Aorta (tissue), 5 donors: ENCODE measurements at regions not wholly inside any gene's neighbourhood (a gene's known extent, or its start where the extent isn't known, plus 50 kb on each side); places are given as distances from the start of the nearest gene placed in this dataset.

Experiments
- ATAC-seq: fragments of 200-7000 bp; cut with Tn5 transposase; one replicate; pipeline ENCODE4 v1.9.1; 2022; ENCODE audit warnings: moderate library complexity; ENCODE audit not compliant: low FRiP score
- DNase-seq, 2 donors: peaks; one replicate each; pipeline ENCODE4 v3.0.0-alpha.2; 2020
- H3K27ac ChIP-seq, 2 donors: one replicate each; pipeline ENCODE4 v1.5.1; 2013; ENCODE audit warnings: low read length in 2 of 2, mild to moderate bottlenecking in 2 of 2, moderate library complexity in 2 of 2, control low read depth in 1 of 2, inconsistent platforms in 1 of 2, low read depth in 1 of 2
- H3K27me3 ChIP-seq, 2 donors: one replicate each; pipeline ENCODE4 v1.6.1; 2013; ENCODE audit warnings: control low read depth in 1 of 2, low read length in 1 of 2, mild to moderate bottlenecking in 1 of 2, moderate library complexity in 1 of 2; ENCODE audit not compliant: insufficient read depth in 2 of 2, control insufficient read depth in 1 of 2
- H3K36me3 ChIP-seq, 2 donors: one replicate each; pipeline ENCODE4 v1.6.1; 2013; ENCODE audit warnings: control low read depth in 1 of 2, low read length in 1 of 2, mild to moderate bottlenecking in 1 of 2; ENCODE audit not compliant: insufficient read depth in 2 of 2, control insufficient read depth in 1 of 2
- H3K4me1 ChIP-seq, 2 donors: one replicate each; pipeline ENCODE4 v1.6.1; 2013; ENCODE audit warnings: low read length in 2 of 2, control low read depth in 1 of 2, mild to moderate bottlenecking in 1 of 2, moderate library complexity in 1 of 2; ENCODE audit not compliant: insufficient read depth in 2 of 2, control insufficient read depth in 1 of 2
- H3K4me3 ChIP-seq, 2 donors: one replicate each; pipeline ENCODE4 v1.5.1; 2013; ENCODE audit warnings: low read length in 2 of 2, control low read depth in 1 of 2, mild to moderate bottlenecking in 1 of 2
- H3K9me3 ChIP-seq: one replicate; pipeline ENCODE4 v1.6.1; 2013; ENCODE audit warnings: mild to moderate bottlenecking, low read length; ENCODE audit not compliant: control insufficient read depth
- WGBS, 2 donors: extraction: QIAGEN DNeasy Blood & Tissue Kit; methylation state at CpG; one replicate each; pipeline ENCODE4 v1.1.7; 2013; 5-methylcytosine and 5-hydroxymethylcytosine counted together
- intact Hi-C, 2 donors: fragments of 100-400 bp; cut with DNase I; formaldehyde crosslinking; loops; one replicate each; pipeline versions ENCODE4 v1.14.2 to v1.15.0; 2022
- donor health status: healthy with polysubstance abuse.
- donor health status: Bipolar disorder and iron deficiency.
- donor health status: DM: no; HTN: no; CAD: no.
- donor health status: DM: no; HTN: no; CAD: no.
- donor health status: DM: yes; HTN: yes; CAD: no.

DNA sequence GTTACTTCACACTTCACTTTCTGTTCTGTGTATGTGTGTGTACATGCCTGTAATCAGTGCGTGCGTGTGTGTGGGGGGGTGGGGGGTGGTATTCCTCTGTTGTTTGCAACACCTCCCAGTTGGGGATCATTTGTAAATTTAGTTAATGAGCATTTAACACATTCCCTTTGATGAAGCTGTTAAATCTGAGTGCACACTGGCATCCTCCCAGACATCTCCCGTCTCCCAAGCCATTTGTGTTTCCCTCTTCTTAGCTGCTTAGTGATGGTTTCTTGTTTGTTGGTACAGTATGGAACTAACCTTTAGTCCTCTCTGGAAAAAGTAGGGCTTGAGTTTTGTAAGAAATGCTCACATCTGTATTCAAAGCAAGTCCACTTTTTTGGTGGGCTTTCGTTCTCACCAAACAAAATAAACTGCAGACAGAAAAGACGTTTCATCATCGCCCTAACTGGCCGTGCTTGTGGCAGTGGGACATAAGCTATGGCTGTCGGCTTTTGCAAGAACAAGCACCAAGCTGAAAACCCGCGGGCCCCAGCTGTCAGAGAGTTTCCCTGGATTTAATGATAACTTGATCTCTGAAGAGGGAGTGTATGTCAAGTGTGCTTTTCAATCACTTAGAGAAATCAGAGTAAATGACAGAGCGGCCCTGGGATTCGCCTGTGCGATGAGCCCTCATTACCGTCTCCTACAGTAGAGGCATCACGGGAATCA is 54.9 kb upstream of the SASH1 start:
- ATAC-seq (no peak), DNase-seq (no peak)
- Histone ChIP-seq H3K27ac (no peak overlapping the region), H3K27me3 (no peaks in the 10 kb centered on the region), H3K4me1 (no peaks in the 10 kb centered on the region), H3K36me3 (no peaks in the 10 kb centered on the region), H3K9me3 (no peaks in the 10 kb centered on the region), H3K4me3 (no peak overlapping the region)
- WGBS, 2 donors: 83 to 86% methylated on average over 15 of the region's 15 CpGs
- intact Hi-C loops: no loop called here

DNA sequence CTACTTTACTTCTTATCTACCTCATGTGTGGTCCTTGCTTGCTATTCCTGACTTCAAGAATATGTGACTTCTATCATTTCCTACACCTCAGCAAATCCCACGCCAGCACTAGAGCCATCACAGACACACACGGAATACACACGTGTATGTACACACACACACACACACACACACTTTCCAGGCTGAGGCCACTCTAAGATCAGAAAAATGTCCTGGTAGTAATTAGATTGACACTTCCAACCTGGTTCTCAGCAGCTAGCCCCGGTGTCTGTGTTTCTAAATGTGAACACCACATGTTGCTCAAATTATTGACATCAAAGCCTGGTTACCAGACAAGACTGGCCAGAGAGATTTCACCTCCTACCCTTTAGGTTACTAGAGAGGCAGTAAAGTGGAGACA is 54.1 kb upstream of the SASH1 start:
- Histone ChIP-seq H3K27me3 (no peaks in the 10 kb centered on the region), H3K4me1 (peaks cover 0 to 3% of the 10 kb centered on the region in 2 donors), H3K9me3 (no peaks in the 10 kb centered on the region), H3K27ac (no peak overlapping the region), H3K4me3 (no peak overlapping the region), H3K36me3 (no peaks in the 10 kb centered on the region)
- intact Hi-C loops: no loop called here
- WGBS, 2 donors: 81 to 83% methylated on average over 4 of the region's 4 CpGs
- ATAC-seq: no peak
- DNase-seq: no peak

DNA sequence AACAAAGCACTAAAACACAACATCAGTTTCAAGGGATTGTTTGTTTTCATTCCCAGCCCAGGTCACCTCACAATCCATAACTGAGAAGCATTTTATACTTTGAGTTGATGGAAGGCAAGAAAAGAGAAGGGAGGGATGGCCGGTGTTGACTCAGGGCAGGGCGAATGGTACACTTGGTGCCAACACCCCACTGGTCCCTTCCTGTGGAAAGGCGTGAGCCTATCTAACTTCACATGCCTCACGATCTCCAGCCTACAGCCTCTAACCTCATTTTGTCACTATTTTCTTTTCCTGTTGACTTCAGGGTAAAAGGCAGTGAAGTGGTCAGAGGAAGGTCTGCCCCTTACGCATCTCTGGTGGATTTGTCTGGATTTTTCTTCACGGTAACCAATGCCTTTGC is 53.5 kb upstream of the SASH1 start:
- Histone ChIP-seq H3K4me1 (peaks cover 0 to 6% of the 10 kb centered on the region in 2 donors), H3K27ac (no peak overlapping the region), H3K4me3 (no peak overlapping the region), H3K27me3 (no peaks in the 10 kb centered on the region), H3K9me3 (no peaks in the 10 kb centered on the region), H3K36me3 (no peaks in the 10 kb centered on the region)
- DNase-seq (no peak), ATAC-seq (no peak)
- WGBS, 2 donors: 77 to 78% methylated on average over 6 of the region's 6 CpGs
- intact Hi-C loops: no loop called here

DNA sequence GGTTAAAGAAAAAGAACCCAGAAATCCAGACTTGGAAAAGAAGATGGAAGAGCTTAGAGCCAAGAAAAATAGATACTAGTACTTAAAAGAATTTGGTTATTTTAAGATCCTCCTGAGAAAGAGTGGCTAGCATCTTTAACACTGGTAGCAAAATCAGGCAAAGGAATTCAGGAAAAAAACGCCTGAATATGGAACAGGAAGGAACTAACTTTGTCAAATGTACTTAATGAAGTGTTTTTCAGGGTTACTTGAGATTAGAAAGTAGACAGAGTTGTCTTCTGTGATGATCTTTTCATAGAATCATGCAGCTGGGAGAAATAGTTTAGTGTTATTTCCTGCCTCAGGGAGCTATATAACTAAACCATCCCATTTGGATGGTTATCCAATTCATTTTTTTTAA is 50.8 kb upstream of the SASH1 start:
- Histone ChIP-seq H3K9me3 (no peaks in the 10 kb centered on the region), H3K27ac (no peak overlapping the region), H3K4me1 (peaks cover 0 to 6% of the 10 kb centered on the region in 2 donors), H3K36me3 (no peaks in the 10 kb centered on the region), H3K27me3 (no peaks in the 10 kb centered on the region), H3K4me3 (no peak overlapping the region)
- DNase-seq (no peak), ATAC-seq (no peak)
- intact Hi-C loops: no loop called here
- 22 to 26% methylated on average over 1 of the region's 1 CpG for whole genome bisulfite sequencing, 2 donors
